Fibroblast of villous mesenchyme (primary cell): ENCODE measurements at regions not wholly inside any gene's neighbourhood (a gene's known extent, or its start where the extent isn't known, plus 50 kb on each side); places are given as distances from the start of the nearest gene placed in this dataset.

ENCODE experiments used
- DNase-seq: peaks from one replicate; pipeline ENCODE4 v3.0.0-alpha.2; 2010; ENCODE audit warnings: low read depth
- H3K4me3 ChIP-seq: 2 replicates; pipeline ENCODE4 v1.5.1; 2011; ENCODE audit warnings: low read depth, mild to moderate bottlenecking, low read length
- TF ChIP-seq, protein P1 (sequence below): IDR thresholded peaks from 2 replicates; pipeline ENCODE4 v1.5.1; 2012; ENCODE audit warnings: low read depth, mild to moderate bottlenecking, low read length; ENCODE audit not compliant: insufficient read depth

DNA sequence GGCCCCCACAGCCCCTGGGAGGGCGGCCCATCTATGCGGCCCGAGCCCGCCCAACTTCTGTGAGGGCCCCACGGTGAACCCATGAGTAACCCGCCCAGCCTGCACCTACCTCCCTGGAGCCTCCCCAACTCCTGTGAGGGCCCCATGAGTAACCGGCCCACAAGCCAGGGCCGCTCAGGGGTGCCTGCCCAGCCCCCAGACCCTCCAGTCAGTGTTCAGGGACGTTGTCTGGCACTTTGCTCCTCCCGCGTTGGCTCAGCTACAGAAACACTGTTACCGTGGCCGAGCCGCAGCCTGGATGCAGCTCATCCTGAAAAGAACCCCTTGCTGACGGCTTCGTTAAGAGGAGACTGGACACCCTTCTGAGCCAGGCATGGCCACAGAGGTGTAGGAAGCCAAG, 179.6 kb downstream of the BRD1 start:
- TF ChIP-seq, protein P1, sequence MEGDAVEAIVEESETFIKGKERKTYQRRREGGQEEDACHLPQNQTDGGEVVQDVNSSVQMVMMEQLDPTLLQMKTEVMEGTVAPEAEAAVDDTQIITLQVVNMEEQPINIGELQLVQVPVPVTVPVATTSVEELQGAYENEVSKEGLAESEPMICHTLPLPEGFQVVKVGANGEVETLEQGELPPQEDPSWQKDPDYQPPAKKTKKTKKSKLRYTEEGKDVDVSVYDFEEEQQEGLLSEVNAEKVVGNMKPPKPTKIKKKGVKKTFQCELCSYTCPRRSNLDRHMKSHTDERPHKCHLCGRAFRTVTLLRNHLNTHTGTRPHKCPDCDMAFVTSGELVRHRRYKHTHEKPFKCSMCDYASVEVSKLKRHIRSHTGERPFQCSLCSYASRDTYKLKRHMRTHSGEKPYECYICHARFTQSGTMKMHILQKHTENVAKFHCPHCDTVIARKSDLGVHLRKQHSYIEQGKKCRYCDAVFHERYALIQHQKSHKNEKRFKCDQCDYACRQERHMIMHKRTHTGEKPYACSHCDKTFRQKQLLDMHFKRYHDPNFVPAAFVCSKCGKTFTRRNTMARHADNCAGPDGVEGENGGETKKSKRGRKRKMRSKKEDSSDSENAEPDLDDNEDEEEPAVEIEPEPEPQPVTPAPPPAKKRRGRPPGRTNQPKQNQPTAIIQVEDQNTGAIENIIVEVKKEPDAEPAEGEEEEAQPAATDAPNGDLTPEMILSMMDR: no peak
- DNase-seq: no peak
- no peak overlapping the region for H3K4me3 ChIP-seq

DNA sequence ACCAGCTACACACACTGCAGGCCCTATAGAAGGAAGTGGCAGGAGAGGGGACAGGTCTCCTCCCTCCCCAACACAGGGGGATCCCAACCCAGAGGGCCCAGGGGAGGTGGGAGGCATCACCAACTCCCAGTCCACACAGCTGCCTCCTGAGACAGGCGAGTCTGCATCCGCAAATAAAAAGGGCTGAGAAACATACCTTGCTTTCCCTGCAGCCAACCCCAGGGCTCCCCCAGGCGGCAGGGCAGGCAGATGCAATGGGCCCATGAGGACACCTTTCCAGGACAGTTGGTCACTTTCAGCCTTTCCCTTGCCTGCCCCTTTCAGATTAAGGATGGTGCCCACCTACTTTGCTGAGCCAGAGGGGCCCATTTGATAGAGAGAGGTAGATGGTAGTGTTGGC, 180.0 kb downstream of the BRD1 start:
- no peak overlapping the region for H3K4me3 ChIP-seq
- DNase-seq: no peak
- TF ChIP-seq, protein P1: no peak

DNA sequence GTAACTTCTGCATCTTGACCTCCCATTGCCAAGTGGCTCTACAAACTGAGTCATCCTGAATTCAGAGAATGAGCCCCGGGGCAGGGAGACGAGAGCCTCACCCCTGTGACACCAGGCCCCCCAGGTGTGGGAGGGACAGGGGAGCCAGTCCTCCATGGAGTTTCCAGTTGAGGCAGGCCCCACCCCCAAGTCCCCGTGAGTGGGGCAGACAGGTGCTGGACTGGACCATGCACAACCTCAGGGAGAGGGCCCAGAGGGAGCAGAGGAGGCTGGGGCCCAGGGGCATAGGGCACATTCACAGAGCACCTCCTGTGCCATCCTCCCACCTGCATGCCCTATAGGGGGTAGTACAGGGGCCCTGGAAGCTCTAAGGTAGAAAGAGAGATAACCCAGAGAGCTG, 180.8 kb downstream of the BRD1 start:
- TF ChIP-seq, protein P1: no peak
- H3K4me3 ChIP-seq: no peak overlapping the region
- no peak for DNase-seq

DNA sequence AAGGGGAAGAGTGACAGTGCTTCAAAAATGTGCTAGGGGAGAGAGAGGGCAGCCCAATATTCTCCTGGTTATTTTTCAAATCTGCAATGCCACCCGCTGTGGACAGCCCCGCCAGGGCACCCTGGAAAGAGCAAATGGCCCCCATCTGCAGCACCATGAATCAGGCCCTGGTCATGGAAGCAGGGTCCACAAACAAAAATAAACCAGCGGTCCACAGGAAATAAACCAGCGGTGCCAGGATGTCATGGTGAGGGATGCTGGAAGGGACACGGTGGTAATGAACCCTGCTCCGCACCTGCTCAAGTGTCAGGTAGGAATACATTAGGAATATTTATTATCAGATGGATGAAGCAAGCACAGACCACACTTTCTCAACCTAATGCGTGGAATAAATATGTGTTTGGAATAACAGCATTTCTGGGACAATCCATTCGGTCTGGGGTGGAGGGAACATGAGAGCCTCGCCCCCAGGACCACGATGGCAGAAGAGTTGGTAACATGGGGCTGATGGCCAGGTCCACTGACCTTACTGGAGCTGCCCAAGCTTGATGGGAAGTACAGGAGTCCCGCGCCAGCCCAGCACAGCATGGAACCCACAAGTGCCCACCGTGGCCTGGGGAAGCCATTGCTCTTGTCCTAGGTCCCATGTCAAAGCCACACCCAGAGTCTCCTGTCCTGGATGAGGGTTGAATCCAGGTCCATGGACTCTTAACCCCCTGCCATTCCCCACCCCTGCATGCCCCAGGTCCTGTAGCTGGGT, 181.7 kb downstream of the BRD1 start:
- TF ChIP-seq, protein P1: no peak
- no peak overlapping the region for H3K4me3 ChIP-seq
- no peak for DNase-seq

DNA sequence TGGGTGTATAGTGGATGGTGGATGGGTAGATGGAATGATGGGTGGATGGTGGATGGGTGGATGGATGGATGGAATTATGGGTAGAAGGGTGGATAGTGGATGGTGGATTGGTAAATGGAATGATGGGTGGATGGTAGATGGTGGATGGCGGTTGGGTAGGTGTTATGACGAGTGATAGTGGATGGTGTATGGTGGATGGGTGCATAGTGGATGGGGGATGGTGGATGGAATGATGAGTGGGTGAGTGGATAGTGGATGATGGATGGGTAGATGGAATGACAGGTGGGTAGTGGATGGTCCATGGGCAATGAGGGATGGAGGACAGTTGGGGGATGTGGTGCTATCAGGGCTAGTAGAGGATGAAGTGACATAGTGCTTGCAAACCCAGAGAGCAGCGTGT, 182.4 kb downstream of the BRD1 start:
- no peak overlapping the region for H3K4me3 ChIP-seq
- TF ChIP-seq, protein P1: no peak
- no peak for DNase-seq

DNA sequence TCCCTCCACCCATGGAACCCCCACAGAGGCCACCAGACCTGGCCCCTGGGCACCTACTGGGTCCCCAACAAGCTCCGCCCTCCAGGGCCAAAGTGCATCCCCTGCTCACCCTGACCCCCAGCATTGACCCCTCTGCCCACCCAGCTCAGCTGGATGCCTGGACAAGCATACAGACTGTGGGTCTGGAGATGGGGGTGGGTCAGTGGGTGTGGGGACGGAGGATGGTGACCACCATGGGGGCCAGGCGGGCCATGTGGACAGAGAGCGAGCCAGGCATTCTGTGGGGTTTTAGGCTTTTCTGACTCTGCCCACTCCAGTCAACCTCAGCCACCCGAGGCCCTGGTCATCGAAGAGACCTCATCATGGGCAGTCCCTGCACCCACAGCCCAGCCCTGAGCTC, 183.7 kb downstream of the BRD1 start:
- no peak for DNase-seq
- no peak overlapping the region for H3K4me3 ChIP-seq
- TF ChIP-seq, protein P1: no peak

DNA sequence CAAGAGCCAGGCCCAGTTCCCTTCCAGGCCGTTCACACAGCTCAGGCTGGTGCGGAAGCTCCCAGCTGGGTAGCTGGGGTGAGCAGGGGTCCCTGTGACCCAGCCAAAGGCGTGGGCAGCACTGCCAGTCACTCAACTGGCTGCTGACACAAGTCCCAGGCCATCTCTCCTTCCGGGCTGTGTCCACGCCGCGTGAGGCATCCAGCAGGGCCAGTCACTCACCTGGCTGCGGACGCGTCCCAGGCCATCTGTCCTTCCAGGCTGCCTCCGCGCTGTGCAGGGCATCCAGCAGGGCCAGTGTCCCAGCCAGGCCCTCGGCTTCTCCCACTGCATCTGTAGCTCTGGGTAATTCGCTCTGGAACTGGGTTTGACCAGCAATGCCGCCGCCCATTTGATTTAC, 184.2 kb downstream of the BRD1 start:
- TF ChIP-seq, protein P1: no peak
- DNase-seq: no peak
- no peak overlapping the region for H3K4me3 ChIP-seq
